Kidney glomerular epithelial cell (primary cell): ENCODE measurements at regions not wholly inside any gene's neighbourhood (a gene's known extent, or its start where the extent isn't known, plus 50 kb on each side); places are given as distances from the start of the nearest gene placed in this dataset.

Experiments used
- DNase-seq: peaks from one replicate; lab custom pipeline; 2025; lab: John Stamatoyannopoulos, UW

GRCh38 chrX:30950391-30950790 is 61.3 kb upstream of the TAB3 start:
- DNase-seq: no peak

GRCh38 chrX:30949554-30949953 is 60.5 kb upstream of the TAB3 start:
- no peak for DNase-seq

GRCh38 chrX:30948626-30949025 is 59.6 kb upstream of the TAB3 start:
- DNase-seq: no peak

- no peak for DNase-seq
These were observed 59.0 kb upstream of the TAB3 start for GRCh38 chrX:30948051-30948450.

GRCh38 chrX:30943984-30944383 is 54.9 kb upstream of the TAB3 start:
- DNase-seq: no peak

- DNase-seq: no peak
These were observed 52.8 kb upstream of the TAB3 start for GRCh38 chrX:30941898-30942297.

GRCh38 chrX:30939928-30940327 is 50.9 kb upstream of the TAB3 start:
- no peak for DNase-seq
